CD8-positive, alpha-beta memory T cell (primary cell): ENCODE measurements at regions not wholly inside any gene's neighbourhood (a gene's known extent, or its start where the extent isn't known, plus 50 kb on each side); places are given as distances from the start of the nearest gene placed in this dataset.

Experiments
- CTCF ChIA-PET: fragments of 350-600 bp; sonication (Branson Sonifier 250); formaldehyde crosslinking; loops from one replicate; lab custom pipeline; 2021; ENCODE audit warnings: antibody characterized with exemption; lab: Charles Lee
- POLR2A ChIA-PET: fragments of 350-600 bp; sonication (Branson Sonifier 250); formaldehyde crosslinking; loops from one replicate; lab custom pipeline; 2021; ENCODE audit warnings: antibody characterized with exemption; lab: Charles Lee
- DNase-seq, 5 donors: peaks; one replicate each; pipeline versions ENCODE4 v3.0.0 to v3.0.0-alpha.2; 2020 to 2022; ENCODE audit warnings: mixed read lengths in 1 of 5
- H3K27ac ChIP-seq: one replicate; pipeline ENCODE4 v1.7.0; 2013; ENCODE audit warnings: low read depth, mild to moderate bottlenecking, low read length, moderate library complexity
- H3K27me3 ChIP-seq: 2 replicates; pipeline ENCODE4 v1.7.0; 2013; ENCODE audit warnings: low read length, mild to moderate bottlenecking; ENCODE audit not compliant: insufficient read depth, poor library complexity, severe bottlenecking
- H3K36me3 ChIP-seq: 2 replicates; pipeline ENCODE4 v1.7.0; 2013; ENCODE audit warnings: mild to moderate bottlenecking, low read length, moderate library complexity; ENCODE audit not compliant: insufficient read depth
- H3K4me1 ChIP-seq: 2 replicates; pipeline ENCODE4 v1.7.0; 2013; ENCODE audit warnings: mild to moderate bottlenecking, low read length, moderate library complexity; ENCODE audit not compliant: insufficient read depth
- H3K4me3 ChIP-seq: 2 replicates; pipeline ENCODE4 v1.7.0; 2013; ENCODE audit warnings: mild to moderate bottlenecking, low read length
- H3K9me3 ChIP-seq: 2 replicates; pipeline ENCODE4 v1.7.0; 2013; ENCODE audit warnings: mild to moderate bottlenecking, low read length
- H3K27ac Mint-ChIP-seq, 8 donors: one replicate each; pipeline ENCODE4 v1.8.0; 2020 to 2021; ENCODE audit warnings: mixed read lengths in 8 of 8, mild to moderate bottlenecking in 6 of 8, inconsistent platforms in 3 of 8, moderate library complexity in 3 of 8
- H3K27me3 Mint-ChIP-seq, 2 donors: one replicate each; pipeline ENCODE4 v1.8.0; 2020 to 2021; ENCODE audit warnings: mixed read lengths in 2 of 2, mild to moderate bottlenecking in 1 of 2, moderate library complexity in 1 of 2
- H3K36me3 Mint-ChIP-seq, 3 donors: one replicate each; pipeline ENCODE4 v1.8.0; 2020 to 2021; ENCODE audit warnings: mixed read lengths in 3 of 3, inconsistent platforms in 1 of 3, mild to moderate bottlenecking in 1 of 3
- H3K4me1 Mint-ChIP-seq, 3 donors: one replicate each; pipeline ENCODE4 v1.8.0; 2020 to 2021; ENCODE audit warnings: mixed read lengths in 3 of 3, inconsistent platforms in 1 of 3, mild to moderate bottlenecking in 1 of 3
- H3K4me3 Mint-ChIP-seq, 7 donors: one replicate each; pipeline ENCODE4 v1.8.0; 2020 to 2021; ENCODE audit warnings: mixed read lengths in 7 of 7, mild to moderate bottlenecking in 6 of 7, moderate library complexity in 4 of 7, inconsistent platforms in 2 of 7
- H3K9me3 Mint-ChIP-seq, 5 donors: one replicate each; pipeline ENCODE4 v1.8.0; 2020 to 2022; ENCODE audit warnings: mixed read lengths in 5 of 5, mild to moderate bottlenecking in 3 of 5, moderate library complexity in 2 of 5, inconsistent platforms in 1 of 5

- Histone ChIP-seq H3K27ac (peak overlapping the region; percentile 99), H3K27me3 (no peaks in the 10 kb centered on the region), H3K4me3 (peak overlapping the region; percentile 91), H3K36me3 (no peaks in the 10 kb centered on the region), H3K4me1 (peaks cover 38% of the 10 kb centered on the region), H3K9me3 (no peaks in the 10 kb centered on the region)
- no peak for DNase-seq
- Mint-ChIP-seq H3K4me3 (peak overlapping the region; percentile 92 to 98 (median 94)), H3K27me3 (peaks cover 0 to 2% of the 10 kb centered on the region in 2 donors), H3K27ac (peak overlapping the region; percentile 98 to 100 (median 100)), H3K36me3 (peaks cover 0 to 12% (median 2%) of the 10 kb centered on the region in 3 donors), H3K9me3 (peaks cover 0 to 2% (median 0%) of the 10 kb centered on the region in 5 donors), H3K4me1 (peaks cover 45 to 52% (median 48%) of the 10 kb centered on the region in 3 donors)
- ChIA-PET POLR2A (interaction anchor here (1.8 kb wide), 1 partner anchor 956 kb away, joined by 6 read pairs; the partner anchor contains the start of gene PDS5B), CTCF (no interaction called here)
Observed at GRCh38 chr13:33541962-33542308, 256.4 kb upstream of the STARD13 start.

GRCh38 chr13:33542309-33543088 is 256.9 kb upstream of the STARD13 start:
- Mint-ChIP-seq H3K4me1 (peaks cover 45 to 56% (median 48%) of the 10 kb centered on the region in 3 donors), H3K27ac (peak overlapping the region; percentile 98 to 100 (median 100)), H3K27me3 (peaks cover 0 to 2% of the 10 kb centered on the region in 2 donors), H3K36me3 (peaks cover 0 to 12% (median 2%) of the 10 kb centered on the region in 3 donors), H3K4me3 (peak overlapping the region; percentile 92 to 98 (median 94)), H3K9me3 (peaks cover 0 to 2% (median 0%) of the 10 kb centered on the region in 5 donors)
- H3K27ac ChIP-seq, result peak overlapping the region; percentile 99
- peak overlapping the region; percentile 91 for H3K4me3 ChIP-seq
- H3K4me1 ChIP-seq, result peaks cover 38% of the 10 kb centered on the region
- CTCF ChIA-PET, result interaction anchor here (0.8 to 2.6 kb wide), 16 partner anchors 16 to 957 kb away, joined by 3 to 17 read pairs (median 4); partner anchors contain the start of genes PDS5B and RFC3
- POLR2A ChIA-PET, result interaction anchor here (1.2 to 1.8 kb wide), 3 partner anchors 275 to 1228 kb away, joined by 4 to 10 read pairs (median 6); partner anchors contain the start of genes BRCA2, PDS5B, RFC3 and ZAR1L
- H3K9me3 ChIP-seq, result no peaks in the 10 kb centered on the region
- no peaks in the 10 kb centered on the region for H3K27me3 ChIP-seq
- DNase-seq, result peak; percentile 98 to 100 (median 99)
- H3K36me3 ChIP-seq, result no peaks in the 10 kb centered on the region

- CTCF ChIA-PET, result interaction anchor here (0.8 to 2.6 kb wide), 16 partner anchors 17 to 957 kb away, joined by 3 to 17 read pairs (median 4); partner anchors contain the start of genes PDS5B and RFC3
Observed at GRCh38 chr13:33543089-33543459, 257.5 kb upstream of the STARD13 start.

GRCh38 chr13:33543631-33544265 is 258.2 kb upstream of the STARD13 start:
- Histone ChIP-seq H3K4me1 (peaks cover 38% of the 10 kb centered on the region), H3K27ac (peak overlapping the region; percentile 99), H3K9me3 (no peaks in the 10 kb centered on the region), H3K4me3 (peak overlapping the region; percentile 90), H3K27me3 (no peaks in the 10 kb centered on the region), H3K36me3 (no peaks in the 10 kb centered on the region)
- H3K27ac Mint-ChIP-seq, result peak overlapping the region; percentile 98 to 100 (median 100)
- peaks cover 0 to 12% (median 3%) of the 10 kb centered on the region in 3 donors for H3K36me3 Mint-ChIP-seq
- ChIA-PET POLR2A (interaction anchor here (1.2 to 1.8 kb wide), 3 partner anchors 274 to 1229 kb away, joined by 4 to 10 read pairs (median 6); partner anchors contain the start of genes BRCA2, PDS5B, RFC3 and ZAR1L), CTCF (interaction anchor here (1.0 to 2.6 kb wide), 10 partner anchors 19 to 958 kb away, joined by 3 to 17 read pairs (median 4); partner anchors contain the start of genes PDS5B and RFC3)
- peaks cover 0 to 2% of the 10 kb centered on the region in 2 donors for H3K27me3 Mint-ChIP-seq
- peaks cover 0 to 2% (median 0%) of the 10 kb centered on the region in 5 donors for H3K9me3 Mint-ChIP-seq
- peak overlapping the region; percentile 92 to 98 (median 94) for H3K4me3 Mint-ChIP-seq
- peaks cover 45 to 60% (median 48%) of the 10 kb centered on the region in 3 donors for H3K4me1 Mint-ChIP-seq
- peak in 1 of 5 donors; percentile 14 for DNase-seq

More at GRCh38 chr13:33543089-33543459, 257.5 kb upstream of the STARD13 start:
- H3K9me3 Mint-ChIP-seq, result peaks cover 0 to 2% (median 0%) of the 10 kb centered on the region in 5 donors
- Histone ChIP-seq H3K27me3 (no peaks in the 10 kb centered on the region), H3K27ac (peak overlapping the region; percentile 99), H3K4me3 (peak overlapping the region; percentile 90), H3K4me1 (peaks cover 38% of the 10 kb centered on the region), H3K36me3 (no peaks in the 10 kb centered on the region), H3K9me3 (no peaks in the 10 kb centered on the region)
- H3K4me3 Mint-ChIP-seq, result peak overlapping the region; percentile 92 to 98 (median 94)
- H3K27me3 Mint-ChIP-seq, result peaks cover 0 to 2% of the 10 kb centered on the region in 2 donors
- peaks cover 0 to 12% (median 3%) of the 10 kb centered on the region in 3 donors for H3K36me3 Mint-ChIP-seq
- H3K27ac Mint-ChIP-seq, result peak overlapping the region; percentile 98 to 100 (median 100)
- DNase-seq, result no peak
- peaks cover 45 to 58% (median 48%) of the 10 kb centered on the region in 3 donors for H3K4me1 Mint-ChIP-seq
- POLR2A ChIA-PET, result interaction anchor here (1.2 to 1.8 kb wide), 3 partner anchors 274 to 1228 kb away, joined by 4 to 10 read pairs (median 6); partner anchors contain the start of genes BRCA2, PDS5B, RFC3 and ZAR1L

- peaks cover 0 to 2% (median 0%) of the 10 kb centered on the region in 5 donors for H3K9me3 Mint-ChIP-seq
- H3K4me1 Mint-ChIP-seq, result peaks cover 45 to 60% (median 48%) of the 10 kb centered on the region in 3 donors
- H3K27me3 Mint-ChIP-seq, result peaks cover 0 to 2% of the 10 kb centered on the region in 2 donors
- Histone ChIP-seq H3K36me3 (no peaks in the 10 kb centered on the region), H3K4me1 (peaks cover 38% of the 10 kb centered on the region), H3K4me3 (no peak overlapping the region), H3K9me3 (no peaks in the 10 kb centered on the region), H3K27ac (no peak overlapping the region), H3K27me3 (no peaks in the 10 kb centered on the region)
- H3K36me3 Mint-ChIP-seq, result peaks cover 0 to 12% (median 3%) of the 10 kb centered on the region in 3 donors
- peak overlapping the region in 7 of 8 donors; percentile 98 to 100 (median 99) for H3K27ac Mint-ChIP-seq
- no peak for DNase-seq
- ChIA-PET CTCF (interaction anchor here (1.6 to 2.6 kb wide), 3 partner anchors 180 to 904 kb away, joined by 3 to 17 read pairs (median 6); no protein-coding TSS in a partner anchor), POLR2A (interaction anchor here (0.7 kb wide), 2 partner anchors 67 to 101 kb away, joined by 3 to 5 read pairs; no protein-coding TSS in a partner anchor)
- H3K4me3 Mint-ChIP-seq, result peak overlapping the region in 4 of 7 donors; percentile 23 to 97 (median 68)
Observed at GRCh38 chr13:33544308-33544707, 258.8 kb upstream of the STARD13 start.

DNA sequence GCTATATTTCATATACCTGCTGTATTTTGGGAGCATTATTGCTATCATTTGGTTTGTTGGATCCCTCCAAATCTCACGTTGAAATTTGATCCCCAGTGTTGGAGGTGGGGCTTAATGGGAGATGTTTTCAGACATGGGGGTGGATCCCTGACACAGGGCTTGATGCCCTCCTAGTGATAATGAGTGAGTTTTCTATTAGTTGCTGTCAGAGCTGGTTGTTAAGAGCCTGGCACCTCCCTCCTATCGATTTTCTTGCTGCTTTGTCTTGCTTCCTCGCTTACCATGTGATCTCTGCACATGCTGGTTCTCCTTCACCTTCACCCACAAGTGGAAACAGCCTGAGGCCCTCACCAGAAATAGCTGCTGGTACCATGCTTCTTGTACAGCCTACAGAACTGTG is 259.9 kb upstream of the STARD13 start:
- CTCF ChIA-PET, result interaction anchor here (2.6 kb wide), 1 partner anchor 318 kb away, joined by 6 read pairs; no protein-coding TSS in a partner anchor
- Histone ChIP-seq H3K36me3 (no peaks in the 10 kb centered on the region), H3K9me3 (no peaks in the 10 kb centered on the region), H3K27ac (no peak overlapping the region), H3K4me1 (peaks cover 31% of the 10 kb centered on the region), H3K4me3 (no peak overlapping the region), H3K27me3 (no peaks in the 10 kb centered on the region)
- Mint-ChIP-seq H3K36me3 (peaks cover 0 to 12% (median 3%) of the 10 kb centered on the region in 3 donors), H3K9me3 (peaks cover 0 to 2% (median 0%) of the 10 kb centered on the region in 5 donors), H3K4me1 (peaks cover 39 to 53% (median 43%) of the 10 kb centered on the region in 3 donors), H3K4me3 (peak overlapping the region in 3 of 7 donors; percentile 11 to 77 (median 18)), H3K27ac (peak overlapping the region in 7 of 8 donors; percentile 61 to 90 (median 78)), H3K27me3 (peaks cover 0 to 2% of the 10 kb centered on the region in 2 donors)
- POLR2A ChIA-PET, result no interaction called here
- no peak for DNase-seq

DNA sequence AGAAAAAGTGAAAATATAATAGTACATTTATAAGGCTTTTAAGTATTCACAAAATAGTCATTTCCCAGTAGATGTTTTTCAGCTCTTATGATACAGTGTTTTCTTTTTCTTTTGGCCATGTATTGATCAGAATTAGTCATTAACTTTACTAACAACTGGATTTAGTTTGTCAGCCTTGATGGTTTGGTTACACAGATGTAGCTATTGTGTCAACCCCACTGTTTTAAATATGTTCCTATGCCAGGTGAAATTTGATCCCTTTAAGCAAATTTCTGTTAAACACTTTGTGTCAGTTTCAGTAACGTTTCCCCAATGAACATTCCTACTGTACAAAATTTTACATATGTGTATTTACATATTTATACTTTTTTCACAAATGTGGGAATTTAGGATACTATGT is 261.5 kb upstream of the STARD13 start:
- H3K27ac ChIP-seq, result no peak overlapping the region
- H3K4me1 ChIP-seq, result peaks cover 18% of the 10 kb centered on the region
- POLR2A ChIA-PET, result no interaction called here
- Mint-ChIP-seq H3K4me1 (peaks cover 25 to 38% (median 28%) of the 10 kb centered on the region in 3 donors), H3K27ac (peak overlapping the region in 1 of 8 donors; percentile 26), H3K27me3 (peaks cover 0 to 2% of the 10 kb centered on the region in 2 donors), H3K36me3 (peaks cover 1 to 10% (median 7%) of the 10 kb centered on the region in 3 donors), H3K4me3 (no peak overlapping the region), H3K9me3 (peaks cover 0 to 3% (median 0%) of the 10 kb centered on the region in 5 donors)
- CTCF ChIA-PET, result no interaction called here
- no peaks in the 10 kb centered on the region for H3K27me3 ChIP-seq
- no peaks in the 10 kb centered on the region for H3K9me3 ChIP-seq
- H3K36me3 ChIP-seq, result no peaks in the 10 kb centered on the region
- DNase-seq, result no peak
- H3K4me3 ChIP-seq, result no peak overlapping the region
